Omental fat pad (tissue), 3 donors: ENCODE measurements at regions not wholly inside any gene's neighbourhood (a gene's known extent, or its start where the extent isn't known, plus 50 kb on each side); places are given as distances from the start of the nearest gene placed in this dataset.

ENCODE experiments used
- ATAC-seq: fragments of 150-250 bp; one replicate; pipeline ENCODE4 v1.9.1; 2016; ENCODE audit warnings: mild to moderate bottlenecking, moderate library complexity; ENCODE audit not compliant: low FRiP score
- DNase-seq: peaks from one replicate; pipeline ENCODE4 v3.0.0-alpha.2; 2019; ENCODE audit warnings: low spot score
- TF ChIP-seq, protein P1 (sequence below), 3 donors: fragments of 450-650 bp; IDR thresholded peaks; one replicate each; pipeline ENCODE4 v1.5.1; 2016 to 2017; ENCODE audit warnings: antibody characterized with exemption in 3 of 3, mild to moderate bottlenecking in 3 of 3, moderate library complexity in 2 of 3

DNA sequence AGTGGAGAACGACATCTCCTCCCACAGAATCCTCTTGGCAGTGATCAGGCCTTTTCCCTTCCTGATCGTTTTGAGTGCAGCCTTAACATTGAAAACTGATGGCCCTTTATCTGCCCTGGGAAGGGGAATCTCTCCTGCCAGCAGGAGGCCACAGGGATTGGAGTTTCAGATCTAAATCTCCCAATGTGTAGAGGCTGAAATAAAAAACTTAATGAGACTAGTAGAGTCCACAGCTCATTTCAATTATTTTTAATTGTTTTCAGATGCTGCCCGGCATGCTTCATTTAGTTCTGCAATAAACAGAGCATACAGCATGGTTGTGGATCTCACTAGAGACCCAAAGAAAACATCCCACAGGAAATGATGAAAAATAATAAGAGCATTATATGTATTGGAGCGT is 662.2 kb upstream of the HS3ST5 start:
- DNase-seq (no peak), ATAC-seq (peak; percentile 44)
- TF ChIP-seq, protein P1, sequence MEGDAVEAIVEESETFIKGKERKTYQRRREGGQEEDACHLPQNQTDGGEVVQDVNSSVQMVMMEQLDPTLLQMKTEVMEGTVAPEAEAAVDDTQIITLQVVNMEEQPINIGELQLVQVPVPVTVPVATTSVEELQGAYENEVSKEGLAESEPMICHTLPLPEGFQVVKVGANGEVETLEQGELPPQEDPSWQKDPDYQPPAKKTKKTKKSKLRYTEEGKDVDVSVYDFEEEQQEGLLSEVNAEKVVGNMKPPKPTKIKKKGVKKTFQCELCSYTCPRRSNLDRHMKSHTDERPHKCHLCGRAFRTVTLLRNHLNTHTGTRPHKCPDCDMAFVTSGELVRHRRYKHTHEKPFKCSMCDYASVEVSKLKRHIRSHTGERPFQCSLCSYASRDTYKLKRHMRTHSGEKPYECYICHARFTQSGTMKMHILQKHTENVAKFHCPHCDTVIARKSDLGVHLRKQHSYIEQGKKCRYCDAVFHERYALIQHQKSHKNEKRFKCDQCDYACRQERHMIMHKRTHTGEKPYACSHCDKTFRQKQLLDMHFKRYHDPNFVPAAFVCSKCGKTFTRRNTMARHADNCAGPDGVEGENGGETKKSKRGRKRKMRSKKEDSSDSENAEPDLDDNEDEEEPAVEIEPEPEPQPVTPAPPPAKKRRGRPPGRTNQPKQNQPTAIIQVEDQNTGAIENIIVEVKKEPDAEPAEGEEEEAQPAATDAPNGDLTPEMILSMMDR (IDR thresholded peaks at IDR 0.05): no peak

DNA sequence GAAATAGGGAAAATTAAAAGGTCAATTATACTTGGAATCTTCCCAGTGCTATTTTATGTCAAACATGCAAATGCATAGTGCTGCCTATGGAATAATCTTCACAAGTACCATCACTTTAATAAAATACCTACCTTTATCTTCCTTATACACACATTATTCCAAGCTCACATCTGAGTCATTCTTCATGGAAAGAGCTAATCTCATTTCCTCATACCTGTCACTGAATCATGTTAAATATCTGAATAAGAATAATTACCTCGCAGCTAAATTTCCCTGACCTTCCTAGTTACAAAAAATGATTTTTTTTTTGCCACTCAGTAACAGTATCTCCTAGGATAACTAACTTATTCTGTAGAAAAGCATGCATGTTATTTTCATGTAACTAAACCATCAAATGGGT is 661.4 kb upstream of the HS3ST5 start:
- peak; percentile 73 for ATAC-seq
- no peak for DNase-seq
- TF ChIP-seq, protein P1 (IDR thresholded peaks at IDR 0.05): no peak

DNA sequence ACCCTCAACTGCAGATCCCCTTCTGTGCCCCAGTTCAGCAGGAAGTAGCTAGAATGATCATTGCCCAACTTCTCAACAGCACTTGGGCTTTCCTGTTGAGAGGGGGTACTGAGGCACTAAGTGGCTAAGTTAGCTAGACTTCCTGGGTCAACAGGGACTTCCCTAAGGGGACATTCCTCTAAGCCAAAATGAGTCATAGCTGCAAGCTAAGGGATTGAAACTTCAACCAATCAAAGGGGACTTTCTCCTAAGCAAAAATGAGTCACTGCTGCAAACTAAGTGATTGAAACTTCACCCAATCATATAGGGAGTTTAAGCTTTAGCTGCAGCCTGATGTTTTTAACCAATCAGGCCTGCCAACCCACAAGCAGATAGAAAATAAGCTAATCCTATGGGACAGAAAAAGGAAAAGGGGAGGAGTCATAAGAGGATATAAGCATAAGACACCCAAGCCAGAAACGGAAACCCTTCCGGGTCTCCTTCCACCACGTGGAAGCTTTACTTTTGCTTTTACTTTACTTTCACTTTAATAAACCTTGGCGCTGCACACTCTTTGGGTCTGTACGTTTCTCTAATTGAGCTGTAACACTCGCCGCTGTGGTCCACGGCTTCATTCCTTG is 659.0 kb upstream of the HS3ST5 start:
- DNase-seq: no peak
- ATAC-seq: no peak
- TF ChIP-seq, protein P1 (IDR thresholded peaks at IDR 0.05): no peak

DNA sequence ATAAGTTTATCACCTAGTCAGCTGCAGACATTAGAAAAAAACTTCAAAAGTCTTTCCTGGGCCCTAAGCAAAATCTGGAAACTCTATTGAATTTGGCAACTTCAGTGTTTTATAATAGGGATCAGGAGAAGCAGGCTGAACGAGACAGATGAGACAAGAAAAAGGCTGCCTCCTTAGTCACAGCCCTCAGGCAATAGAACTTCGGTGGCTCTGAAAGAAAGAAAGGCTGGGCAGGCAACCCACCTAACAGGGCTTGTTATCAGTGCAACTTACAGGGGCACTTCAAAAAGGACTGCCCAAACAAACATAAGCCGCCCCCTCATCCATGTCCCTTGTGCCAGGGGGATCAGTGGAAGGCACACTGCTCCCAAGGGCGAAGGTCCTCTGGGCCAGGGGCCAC is 657.9 kb upstream of the HS3ST5 start:
- DNase-seq: no peak
- TF ChIP-seq, protein P1 (IDR thresholded peaks at IDR 0.05): no peak
- ATAC-seq: no peak

DNA sequence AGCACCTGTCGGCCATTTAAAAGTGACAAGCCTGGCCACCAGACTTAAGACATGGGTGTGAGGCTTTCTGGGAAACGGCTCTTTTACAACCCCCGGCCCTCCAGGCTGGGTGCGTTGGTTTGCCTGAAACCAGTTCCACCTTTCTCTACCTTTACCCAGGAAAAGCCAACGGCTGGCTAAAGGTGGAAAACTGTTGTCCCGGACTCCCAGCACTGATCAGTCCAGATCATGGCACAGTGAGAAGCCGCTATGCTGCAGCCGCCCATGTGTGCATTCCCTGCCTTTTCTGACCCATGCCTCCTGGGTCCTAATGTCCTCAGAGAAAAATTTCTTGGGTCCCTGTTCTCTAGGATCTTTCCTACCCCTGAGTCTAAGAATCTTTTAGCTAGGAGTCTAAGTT is 655.7 kb upstream of the HS3ST5 start:
- TF ChIP-seq, protein P1 (IDR thresholded peaks at IDR 0.05): no peak
- DNase-seq (no peak), ATAC-seq (no peak)

DNA sequence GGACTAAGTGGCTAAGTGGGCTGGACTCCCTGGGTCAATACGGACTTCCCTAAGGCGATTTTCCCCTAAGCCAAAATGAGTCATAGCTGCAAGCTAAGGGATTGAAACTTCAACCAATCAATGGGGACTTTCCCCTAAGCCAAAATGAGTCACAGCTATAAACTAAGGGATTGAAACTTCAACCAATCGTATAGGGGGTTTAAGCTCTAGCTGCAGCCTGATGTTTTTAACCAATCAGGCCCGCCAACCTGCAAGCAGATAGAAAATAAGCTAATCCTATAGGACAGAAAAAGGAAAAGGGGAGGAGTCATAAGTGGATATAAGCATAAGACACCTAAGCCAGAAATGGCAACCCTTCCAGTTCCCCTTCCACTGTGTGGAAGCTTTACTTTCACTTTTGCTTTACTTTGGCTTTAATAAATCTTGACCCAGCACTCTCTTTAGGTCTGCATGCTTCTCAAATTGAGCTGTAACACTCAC is 655.0 kb upstream of the HS3ST5 start:
- TF ChIP-seq, protein P1 (IDR thresholded peaks at IDR 0.05): no peak
- no peak for ATAC-seq
- DNase-seq: no peak

DNA sequence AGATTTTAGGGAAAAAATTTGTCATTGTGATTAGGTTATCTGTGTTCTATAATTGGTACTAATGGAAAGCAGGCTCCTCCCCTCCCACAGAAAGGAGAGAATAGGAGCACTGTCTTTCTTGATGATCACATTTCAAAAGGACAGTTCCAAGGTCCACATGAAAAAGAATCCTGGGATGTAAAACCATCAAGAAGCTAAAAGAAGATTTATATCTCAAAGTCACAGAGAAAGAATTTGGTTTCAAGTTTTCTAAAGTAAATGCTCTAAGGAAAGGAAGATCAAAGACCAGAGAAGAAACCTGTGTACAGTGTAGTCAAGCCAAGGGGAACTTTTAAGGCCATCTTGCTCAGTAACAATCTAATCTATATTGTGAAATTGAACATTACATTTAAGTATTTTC is 652.7 kb upstream of the HS3ST5 start:
- TF ChIP-seq, protein P1 (IDR thresholded peaks at IDR 0.05): no peak
- ATAC-seq (no peak), DNase-seq (no peak)
